Hematopoietic multipotent progenitor cell treated with erythropoietin and hydrocortisone succinate and interleukin-3 and kit ligand, for 6 days (in vitro differentiated cells): ENCODE measurements at regions not wholly inside any gene's neighbourhood (a gene's known extent, or its start where the extent isn't known, plus 50 kb on each side); places are given as distances from the start of the nearest gene placed in this dataset.

Source experiments
- DNase-seq: peaks from one replicate; pipeline ENCODE4 v3.0.0-alpha.2; 2015

DNA sequence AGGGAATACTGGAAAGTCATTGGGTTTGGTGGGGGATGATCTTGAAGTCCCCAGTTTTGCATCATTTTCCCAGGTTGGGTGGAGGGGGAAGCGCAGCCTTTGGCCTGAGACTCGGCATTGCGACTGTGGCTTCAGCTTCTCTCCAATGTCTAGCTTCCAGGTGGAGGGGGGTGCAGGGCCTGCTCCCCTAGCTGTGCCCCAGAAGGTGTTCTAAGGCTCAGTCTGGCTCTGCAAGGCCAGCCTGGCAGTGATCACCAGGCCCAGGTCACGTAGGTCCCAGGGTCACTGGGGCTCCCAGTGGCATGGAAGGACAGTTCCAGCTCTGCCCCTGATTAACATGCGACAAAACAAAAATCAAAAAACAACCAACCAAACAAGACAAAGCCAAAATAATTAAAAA, 56.9 kb upstream of the HAAO start:
- DNase-seq = no peak

DNA sequence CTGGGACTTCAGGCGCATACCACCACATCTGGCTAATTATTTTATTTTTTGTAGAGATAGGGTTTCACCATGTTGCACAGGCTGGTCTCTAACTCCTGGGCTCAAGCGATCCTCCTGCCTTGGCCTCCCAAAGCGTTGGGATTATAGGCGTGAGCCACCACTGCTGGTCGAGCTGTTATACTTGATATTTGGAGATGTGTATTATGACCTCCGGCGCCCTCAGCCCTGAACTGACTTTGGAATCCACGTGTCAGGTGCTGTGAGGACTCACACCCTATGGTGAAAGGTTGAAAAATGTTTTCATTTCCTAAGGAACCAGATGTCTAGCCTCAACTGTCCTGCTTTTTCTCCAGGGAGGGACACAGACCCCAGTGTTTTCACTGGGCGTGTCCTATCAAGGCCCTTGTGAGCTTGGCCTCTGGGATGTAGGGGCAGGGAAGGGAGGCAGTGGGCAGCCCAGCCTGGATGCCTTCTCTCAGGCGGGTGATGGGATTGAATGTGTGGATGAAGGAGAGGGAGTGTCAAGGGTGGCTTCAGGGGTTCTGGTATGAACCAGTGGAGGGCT, 56.4 kb upstream of the HAAO start:
- DNase-seq = no peak

GRCh38 chr2:42848265-42848664, 55.9 kb upstream of the HAAO start:
- DNase-seq = no peak

DNA sequence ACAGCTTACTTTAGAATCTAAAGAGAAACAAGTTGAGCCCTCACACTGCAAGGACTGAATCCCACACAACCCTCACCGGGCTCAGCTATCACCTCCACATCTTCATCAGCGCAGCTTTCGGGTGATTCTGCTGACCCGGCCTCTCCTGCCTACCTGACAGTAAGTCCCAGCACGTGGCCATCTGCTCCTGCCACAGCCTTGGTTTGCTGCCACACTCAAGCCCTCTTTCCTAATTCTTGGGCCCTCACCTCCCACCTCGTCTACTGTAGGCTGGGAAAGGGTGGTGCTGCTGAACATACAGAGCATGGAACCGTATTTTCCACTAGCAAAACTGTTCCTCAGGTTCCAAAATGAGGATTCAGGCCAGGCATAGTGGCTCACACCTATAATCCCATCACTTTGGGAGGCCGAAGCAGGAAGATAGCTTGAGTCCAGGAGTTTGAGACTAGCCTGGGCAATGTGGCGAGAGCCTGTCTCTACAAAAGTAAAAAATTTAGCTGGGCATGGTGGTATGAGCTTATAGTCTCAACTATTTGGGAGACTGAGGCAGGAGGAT, 55.3 kb upstream of the HAAO start:
- DNase-seq = no peak

DNA sequence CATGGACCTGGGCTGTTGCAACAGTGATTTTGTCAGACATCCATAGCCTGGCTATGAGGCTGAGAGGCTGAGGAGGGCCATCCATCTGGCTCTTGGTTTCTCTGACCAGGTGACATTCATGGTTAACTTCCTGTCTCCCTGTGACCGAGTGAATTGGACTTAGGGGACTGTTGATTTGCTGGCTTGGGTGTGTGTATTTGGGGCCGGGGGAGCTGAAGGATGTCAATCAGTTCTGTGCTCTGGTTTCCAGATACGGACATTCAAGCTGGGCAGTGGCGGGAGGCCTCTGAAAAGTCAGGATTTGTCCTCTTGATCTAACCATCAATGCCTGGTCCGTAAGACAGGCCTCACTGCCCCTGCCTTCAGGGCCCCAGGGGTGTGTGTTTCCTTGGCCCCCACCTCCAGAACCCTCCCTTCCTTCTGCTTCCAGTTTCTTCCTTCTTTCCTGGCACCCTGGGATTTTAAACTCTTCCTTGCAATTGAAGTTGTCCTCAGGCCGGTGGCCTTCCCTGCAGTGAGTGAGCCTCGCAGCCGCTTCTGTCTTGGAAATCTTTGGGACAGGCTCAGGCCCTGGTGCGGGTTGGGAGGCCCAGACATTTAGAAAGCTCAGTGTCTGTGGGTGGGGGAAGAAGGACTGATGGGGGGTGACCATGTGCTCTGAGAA, 54.7 kb upstream of the HAAO start:
- no peak for DNase-seq

DNA sequence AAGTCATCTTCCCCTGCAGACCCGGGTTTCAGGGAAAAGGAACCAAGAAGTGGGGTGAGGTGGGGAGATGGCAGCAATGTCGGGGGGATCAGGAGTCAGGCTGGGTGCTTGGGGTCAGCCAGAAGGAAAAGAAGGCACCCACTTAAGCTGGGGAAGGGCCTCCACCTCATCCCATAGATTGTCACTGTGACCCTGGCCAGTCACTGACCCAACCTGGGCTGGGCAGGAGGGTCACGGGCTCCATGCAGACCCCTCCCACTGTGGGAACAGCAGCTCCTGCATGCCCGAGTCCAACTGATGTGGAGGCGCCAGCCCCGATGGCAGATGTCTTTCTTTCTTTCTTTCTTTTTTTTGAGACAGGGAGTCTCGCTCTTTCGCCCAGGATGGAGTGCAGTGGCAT, 53.6 kb upstream of the HAAO start:
- no peak for DNase-seq

DNA sequence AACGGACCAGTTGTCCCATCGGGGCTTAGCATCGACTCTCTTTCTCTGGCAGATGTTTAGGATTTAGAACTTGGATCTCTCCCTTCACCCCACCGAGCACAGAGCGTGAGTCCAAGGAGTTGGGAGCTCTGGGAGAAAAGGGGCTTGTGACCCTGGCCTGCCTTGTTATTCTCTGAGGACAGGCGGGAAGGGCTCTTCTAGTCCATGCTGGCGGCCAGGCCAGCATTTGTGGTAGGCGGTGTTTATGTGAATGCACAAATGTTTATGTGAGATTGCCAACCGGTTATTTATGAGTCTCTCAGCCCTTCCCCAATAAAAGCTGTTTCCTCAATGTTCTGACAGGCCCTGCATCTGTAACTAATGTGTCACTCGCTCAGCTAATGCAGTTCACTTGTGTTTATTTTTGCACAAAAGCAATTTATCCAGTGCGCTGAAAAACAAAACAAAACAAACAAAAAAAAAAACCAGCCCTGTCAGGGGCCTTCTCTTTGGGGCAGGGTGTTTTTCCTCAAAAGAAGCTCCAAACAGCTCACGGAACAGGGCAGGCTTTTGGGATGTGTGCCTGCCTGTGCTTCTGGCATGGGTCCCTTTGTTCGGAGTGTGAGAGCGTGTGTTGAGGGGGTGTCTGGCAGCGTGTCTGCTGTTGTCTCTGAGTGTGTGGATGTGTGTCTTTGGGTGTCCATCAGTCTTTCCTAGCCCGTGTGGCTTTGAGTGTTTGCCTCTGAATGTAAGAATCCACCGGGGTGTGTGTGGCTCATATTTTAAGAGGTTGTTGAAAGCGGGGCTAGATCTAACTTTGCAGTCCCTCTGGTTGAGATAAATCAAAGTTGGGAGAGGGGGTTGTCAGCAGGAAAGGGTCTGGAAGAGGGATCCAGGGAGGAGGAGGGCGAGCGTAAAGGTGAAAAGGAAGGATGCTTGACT, 52.8 kb upstream of the HAAO start:
- DNase-seq = no peak

GRCh38 chr2:42844366-42844765, 52.0 kb upstream of the HAAO start:
- no peak for DNase-seq

DNA sequence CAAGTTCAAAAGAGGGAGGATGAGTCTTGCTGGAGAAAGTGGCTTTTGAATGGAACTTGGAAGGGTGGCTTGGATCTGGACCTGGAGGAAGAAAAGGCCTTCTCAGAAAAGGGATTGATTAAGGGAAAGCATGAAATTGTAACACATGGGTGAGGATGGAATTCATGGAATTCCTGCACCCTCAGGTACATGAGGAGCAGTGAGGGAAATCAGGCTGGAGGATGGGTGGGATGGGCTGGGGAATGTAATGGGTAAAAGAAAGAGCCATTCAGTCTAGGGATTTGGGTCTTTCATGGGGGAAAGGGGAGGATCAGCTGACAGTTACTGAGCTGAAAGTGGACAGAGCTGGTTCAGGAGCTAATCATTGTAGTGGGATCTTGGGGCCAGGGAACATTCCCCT, 51.2 kb upstream of the HAAO start:
- DNase-seq = no peak

DNA sequence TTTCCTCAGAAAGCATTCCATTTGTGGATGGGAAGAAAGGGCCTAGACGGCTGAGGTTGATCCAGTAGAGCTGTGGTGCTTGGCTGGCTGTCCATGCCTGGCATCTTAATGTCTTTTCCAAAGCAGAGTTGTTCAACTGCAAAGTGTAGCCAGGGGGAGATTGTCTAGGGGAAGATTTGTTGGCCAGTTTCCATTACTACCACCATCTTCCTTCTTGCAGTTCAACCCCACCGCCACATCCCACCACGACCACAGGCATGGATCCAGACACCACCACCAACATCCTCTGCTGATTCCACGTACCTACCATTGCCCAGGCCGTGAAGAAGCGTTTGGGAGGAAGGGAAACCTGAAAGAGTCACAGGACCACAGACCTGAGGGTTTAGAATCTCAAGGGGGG, 50.7 kb upstream of the HAAO start:
- DNase-seq = no peak

DNA sequence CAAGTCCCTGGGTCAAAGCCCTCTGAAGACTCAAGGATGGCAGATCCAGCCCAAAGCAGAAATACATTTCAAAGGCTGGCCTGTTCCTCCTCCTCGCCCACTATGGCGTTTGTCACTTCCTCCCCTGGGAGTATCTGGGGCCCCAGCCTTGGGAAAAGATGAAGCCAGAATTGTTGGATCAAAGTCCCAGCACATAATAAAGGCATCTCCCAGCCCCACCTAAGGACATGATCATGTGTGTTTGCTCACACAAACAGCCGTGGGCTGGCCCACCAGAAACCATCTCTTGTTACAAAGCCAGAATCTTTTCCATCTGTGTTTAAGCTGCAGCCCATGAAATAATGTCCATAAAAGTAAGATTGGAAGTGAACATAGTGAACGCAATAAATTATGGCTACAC, 50.1 kb upstream of the HAAO start:
- DNase-seq = no peak
